ENCODE measurements at regions not wholly inside any gene's neighbourhood (a gene's known extent, or its start where the extent isn't known, plus 50 kb on each side); places are given as distances from the start of the nearest gene placed in this dataset.

- no peak for DNase-seq
These were observed 342.0 kb downstream of the SEC23A start for GRCh38 chr14:38761033-38761432.

GRCh38 chr14:38758661-38759060 lies 344.4 kb downstream of the SEC23A start:
- DNase-seq: no peak

GRCh38 chr14:38755036-38755435 lies 348.0 kb downstream of the SEC23A start:
- DNase-seq: no peak

- DNase-seq: no peak
These were observed 350.3 kb downstream of the SEC23A start for GRCh38 chr14:38752750-38753149.

GRCh38 chr14:38752341-38752740 lies 350.7 kb downstream of the SEC23A start:
- DNase-seq: no peak

- DNase-seq: no peak
These were observed 351.6 kb downstream of the SEC23A start for GRCh38 chr14:38751459-38751858.

- no peak for DNase-seq
These were observed 353.1 kb downstream of the SEC23A start for GRCh38 chr14:38749936-38750335.

- no peak for DNase-seq
These were observed 357.2 kb downstream of the SEC23A start for GRCh38 chr14:38745861-38746260.

- no peak for DNase-seq
These were observed 359.0 kb downstream of the SEC23A start for GRCh38 chr14:38743966-38744584.

GRCh38 chr14:38737686-38738407 lies 365.2 kb downstream of the SEC23A start:
- peak; percentile 67 for DNase-seq

- DNase-seq: no peak
These were observed 368.0 kb downstream of the SEC23A start for GRCh38 chr14:38735005-38735404.

- DNase-seq: peak; percentile 61
These were observed 371.1 kb downstream of the SEC23A start for GRCh38 chr14:38731962-38732361.

GRCh38 chr14:38730420-38730819 lies 372.6 kb downstream of the SEC23A start:
- DNase-seq: no peak

GRCh38 chr14:38727731-38728130 lies 375.3 kb downstream of the SEC23A start:
- DNase-seq: no peak

- DNase-seq: no peak
These were observed 378.4 kb downstream of the SEC23A start for GRCh38 chr14:38724621-38725020.

- DNase-seq: no peak
These were observed 379.1 kb downstream of the SEC23A start for GRCh38 chr14:38723959-38724358.

- DNase-seq: no peak
These were observed 379.8 kb downstream of the SEC23A start for GRCh38 chr14:38723277-38723676.

- no peak for DNase-seq
These were observed 381.1 kb downstream of the SEC23A start for GRCh38 chr14:38721822-38722431.

GRCh38 chr14:38718519-38718918 lies 384.5 kb downstream of the SEC23A start:
- DNase-seq: no peak

GRCh38 chr14:38716926-38717325 lies 386.1 kb downstream of the SEC23A start:
- no peak for DNase-seq

- DNase-seq: no peak
These were observed 392.2 kb downstream of the SEC23A start for GRCh38 chr14:38710881-38711280.

- no peak for DNase-seq
These were observed 392.8 kb downstream of the SEC23A start for GRCh38 chr14:38710196-38710595.

GRCh38 chr14:38705220-38705619 lies 397.8 kb downstream of the SEC23A start:
- no peak for DNase-seq

- DNase-seq: no peak
These were observed 398.8 kb downstream of the SEC23A start for GRCh38 chr14:38704220-38704619.

Measured in retina (tissue), 1 donor.